ENCODE measurements at regions not wholly inside any gene's neighbourhood (a gene's known extent, or its start where the extent isn't known, plus 50 kb on each side); places are given as distances from the start of the nearest gene placed in this dataset.
"Not testable (repeated sequence)": the region's sequence is repeated elsewhere in the genome, so short reads cannot be mapped to it uniquely, and the experiment has no call there.

DNA sequence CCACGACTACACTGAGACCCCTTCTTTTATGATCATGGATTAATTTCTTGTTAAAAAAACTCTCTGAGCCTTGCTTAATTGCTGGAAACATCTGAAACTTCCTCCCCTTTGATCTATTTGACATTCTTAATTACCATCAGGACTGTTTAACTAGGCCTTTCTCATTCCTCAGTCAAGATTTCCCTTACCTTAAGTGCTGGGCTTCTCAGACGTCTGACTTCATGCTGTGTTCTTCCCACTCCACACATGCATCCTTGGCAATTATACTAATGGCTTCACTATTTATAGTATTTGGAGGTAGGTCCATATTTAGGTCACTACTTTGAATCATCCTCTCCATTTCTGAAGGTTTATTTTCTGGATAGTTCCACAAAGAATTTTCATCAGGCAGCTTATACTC is 341.3 kb upstream of the TMPRSS15 start:
- intact Hi-C loops (cut with DNase I) = no loop called here
- Histone ChIP-seq H3K36me3 (no peaks in the 10 kb centered on the region), H3K27ac (no peak overlapping the region), H3K4me3 (no peak overlapping the region), H3K4me1 (no peaks in the 10 kb centered on the region), H3K9me3 (no peaks in the 10 kb centered on the region), H3K27me3 (no peaks in the 10 kb centered on the region)
- TF ChIP-seq, protein P1, sequence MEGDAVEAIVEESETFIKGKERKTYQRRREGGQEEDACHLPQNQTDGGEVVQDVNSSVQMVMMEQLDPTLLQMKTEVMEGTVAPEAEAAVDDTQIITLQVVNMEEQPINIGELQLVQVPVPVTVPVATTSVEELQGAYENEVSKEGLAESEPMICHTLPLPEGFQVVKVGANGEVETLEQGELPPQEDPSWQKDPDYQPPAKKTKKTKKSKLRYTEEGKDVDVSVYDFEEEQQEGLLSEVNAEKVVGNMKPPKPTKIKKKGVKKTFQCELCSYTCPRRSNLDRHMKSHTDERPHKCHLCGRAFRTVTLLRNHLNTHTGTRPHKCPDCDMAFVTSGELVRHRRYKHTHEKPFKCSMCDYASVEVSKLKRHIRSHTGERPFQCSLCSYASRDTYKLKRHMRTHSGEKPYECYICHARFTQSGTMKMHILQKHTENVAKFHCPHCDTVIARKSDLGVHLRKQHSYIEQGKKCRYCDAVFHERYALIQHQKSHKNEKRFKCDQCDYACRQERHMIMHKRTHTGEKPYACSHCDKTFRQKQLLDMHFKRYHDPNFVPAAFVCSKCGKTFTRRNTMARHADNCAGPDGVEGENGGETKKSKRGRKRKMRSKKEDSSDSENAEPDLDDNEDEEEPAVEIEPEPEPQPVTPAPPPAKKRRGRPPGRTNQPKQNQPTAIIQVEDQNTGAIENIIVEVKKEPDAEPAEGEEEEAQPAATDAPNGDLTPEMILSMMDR (IDR thresholded peaks at IDR 0.05) = no peak
- ATAC-seq = no peak
- no peak for DNase-seq

DNA sequence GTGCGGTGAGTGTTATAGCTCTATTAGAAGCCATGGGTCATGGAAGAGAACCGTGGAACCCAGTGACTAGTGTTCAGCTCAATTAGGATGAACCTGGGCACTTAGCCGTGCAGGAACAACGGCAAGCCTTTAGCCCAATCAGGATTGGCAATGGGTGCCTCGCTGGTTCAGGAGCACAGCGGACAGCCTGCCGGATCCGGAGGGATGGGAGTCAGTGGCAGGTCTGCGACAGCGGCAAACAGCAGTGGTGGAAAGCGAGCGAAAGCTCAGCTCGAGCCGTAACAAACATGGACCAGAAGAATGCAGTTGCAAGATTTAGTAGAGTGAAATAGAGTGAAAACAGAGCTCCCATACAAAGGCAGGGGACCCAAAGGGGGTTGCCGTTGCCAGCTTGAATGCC is 349.3 kb upstream of the TMPRSS15 start:
- H3K4me1 ChIP-seq; H3K27ac ChIP-seq; ATAC-seq; H3K4me3 ChIP-seq; H3K9me3 ChIP-seq; H3K36me3 ChIP-seq; intact Hi-C loops (cut with DNase I); DNase-seq; H3K27me3 ChIP-seq: not testable (repeated sequence)

GRCh38 chr21:18756272-18756671 is 352.7 kb upstream of the TMPRSS15 start:
- H3K4me1 ChIP-seq; intact Hi-C loops (cut with DNase I); DNase-seq; H3K9me3 ChIP-seq; H3K27ac ChIP-seq; H3K36me3 ChIP-seq; ATAC-seq; H3K4me3 ChIP-seq; H3K27me3 ChIP-seq: not testable (repeated sequence)

DNA sequence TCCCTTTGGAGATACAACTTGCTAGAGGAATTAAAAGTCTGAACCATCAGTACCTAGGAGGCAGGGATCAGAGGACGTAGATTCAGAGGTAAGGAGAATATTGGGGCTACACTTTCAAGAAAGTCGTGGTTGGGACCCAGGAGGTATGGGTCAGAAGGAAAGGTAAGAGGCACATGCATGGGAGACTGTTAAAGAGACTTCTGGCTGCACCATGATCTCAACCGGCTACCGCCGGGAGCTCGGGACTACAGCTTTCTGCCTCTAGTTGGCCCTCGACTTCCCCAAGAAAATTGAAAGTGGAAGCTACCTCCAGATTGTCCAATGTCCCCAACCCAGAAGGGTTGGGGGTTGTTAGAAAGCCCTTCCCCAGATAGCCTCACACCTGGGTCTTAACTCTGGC is 355.7 kb upstream of the TMPRSS15 start:
- TF ChIP-seq, protein P1 (IDR thresholded peaks at IDR 0.05) = no peak
- H3K9me3 ChIP-seq = no peaks in the 10 kb centered on the region
- ATAC-seq (no peak), DNase-seq (no peak)
- intact Hi-C loops (cut with DNase I) = no loop called here
- H3K36me3 ChIP-seq = no peaks in the 10 kb centered on the region
- no peak overlapping the region for H3K27ac ChIP-seq
- H3K4me3 ChIP-seq = no peak overlapping the region
- H3K27me3 ChIP-seq = no peaks in the 10 kb centered on the region
- H3K4me1 ChIP-seq = no peaks in the 10 kb centered on the region

- Histone ChIP-seq H3K4me3 (no peak overlapping the region), H3K27me3 (no peaks in the 10 kb centered on the region), H3K9me3 (no peaks in the 10 kb centered on the region), H3K4me1 (no peaks in the 10 kb centered on the region), H3K27ac (no peak overlapping the region), H3K36me3 (no peaks in the 10 kb centered on the region)
- DNase-seq = no peak
- TF ChIP-seq, protein P1 (IDR thresholded peaks at IDR 0.05) = no peak
- ATAC-seq = no peak
- intact Hi-C loops (cut with DNase I) = no loop called here
These were observed 356.2 kb upstream of the TMPRSS15 start for GRCh38 chr21:18759751-18760161.

- intact Hi-C loops (cut with DNase I) = no loop called here
- Histone ChIP-seq H3K27me3 (no peaks in the 10 kb centered on the region), H3K27ac (no peak overlapping the region), H3K4me1 (no peaks in the 10 kb centered on the region), H3K9me3 (no peaks in the 10 kb centered on the region), H3K4me3 (no peak overlapping the region), H3K36me3 (no peaks in the 10 kb centered on the region)
- no peak for ATAC-seq
- TF ChIP-seq, protein P1 (IDR thresholded peaks at IDR 0.05) = no peak
- no peak for DNase-seq
These were observed 356.7 kb upstream of the TMPRSS15 start for GRCh38 chr21:18760247-18760646.

DNA sequence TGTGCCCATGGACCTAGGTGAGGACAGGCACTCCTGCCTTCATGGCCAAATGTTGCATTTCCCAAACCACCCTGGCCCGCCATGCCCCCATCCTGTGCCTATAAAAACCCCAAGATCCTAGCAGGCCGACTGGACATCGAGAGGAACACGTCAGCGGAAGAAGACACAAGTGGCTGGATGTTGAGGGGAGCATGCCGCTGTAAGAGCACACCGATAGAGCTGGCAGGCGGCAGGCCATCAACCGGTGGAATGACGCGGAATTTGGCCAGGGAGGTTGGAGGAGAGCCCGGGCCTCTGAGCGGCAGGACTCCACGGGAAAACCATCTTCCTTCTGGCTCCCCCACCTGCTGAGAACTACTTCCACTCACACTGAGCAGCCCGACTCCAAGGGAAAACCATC is 361.1 kb upstream of the TMPRSS15 start:
- H3K27ac ChIP-seq = no peak overlapping the region
- TF ChIP-seq, protein P1 (IDR thresholded peaks at IDR 0.05) = no peak
- H3K4me3 ChIP-seq = no peak overlapping the region
- no peaks in the 10 kb centered on the region for H3K4me1 ChIP-seq
- H3K36me3 ChIP-seq = no peaks in the 10 kb centered on the region
- H3K9me3 ChIP-seq = no peaks in the 10 kb centered on the region
- no peaks in the 10 kb centered on the region for H3K27me3 ChIP-seq
- DNase-seq (no peak), ATAC-seq (no peak)
- intact Hi-C loops (cut with DNase I) = no loop called here
